T-helper 2 cell treated with Interferon-gamma antibody and Interleukin-4, amounts not matched to agents 5 μg/mL and 100 μg/mL, for 36 hours (primary cell): ENCODE measurements at regions not wholly inside any gene's neighbourhood (a gene's known extent, or its start where the extent isn't known, plus 50 kb on each side); places are given as distances from the start of the nearest gene placed in this dataset.
"Not testable (repeated sequence)": the region's sequence is repeated elsewhere in the genome, so short reads cannot be mapped to it uniquely, and the experiment has no call there.

Experiments used
- DNase-seq: peaks from one replicate; pipeline ENCODE4 v3.0.0; 2021; ENCODE audit warnings: low spot score
- H3K27ac Mint-ChIP-seq: one replicate; pipeline ENCODE4 v1.8.0; 2021; ENCODE audit warnings: mild to moderate bottlenecking, mixed read lengths
- H3K27me3 Mint-ChIP-seq: one replicate; pipeline ENCODE4 v1.8.0; 2021; ENCODE audit warnings: low read depth, mixed read lengths
- H3K36me3 Mint-ChIP-seq: one replicate; pipeline ENCODE4 v1.8.0; 2021; ENCODE audit warnings: low read depth, mixed read lengths
- H3K4me1 Mint-ChIP-seq: one replicate; pipeline ENCODE4 v1.8.0; 2021; ENCODE audit warnings: low read depth, mixed read lengths
- H3K4me3 Mint-ChIP-seq: one replicate; pipeline ENCODE4 v1.8.0; 2022; ENCODE audit warnings: mild to moderate bottlenecking, moderate library complexity, mixed read lengths
- H3K9me3 Mint-ChIP-seq: one replicate; pipeline ENCODE4 v1.8.0; 2021; ENCODE audit warnings: mixed read lengths

DNA sequence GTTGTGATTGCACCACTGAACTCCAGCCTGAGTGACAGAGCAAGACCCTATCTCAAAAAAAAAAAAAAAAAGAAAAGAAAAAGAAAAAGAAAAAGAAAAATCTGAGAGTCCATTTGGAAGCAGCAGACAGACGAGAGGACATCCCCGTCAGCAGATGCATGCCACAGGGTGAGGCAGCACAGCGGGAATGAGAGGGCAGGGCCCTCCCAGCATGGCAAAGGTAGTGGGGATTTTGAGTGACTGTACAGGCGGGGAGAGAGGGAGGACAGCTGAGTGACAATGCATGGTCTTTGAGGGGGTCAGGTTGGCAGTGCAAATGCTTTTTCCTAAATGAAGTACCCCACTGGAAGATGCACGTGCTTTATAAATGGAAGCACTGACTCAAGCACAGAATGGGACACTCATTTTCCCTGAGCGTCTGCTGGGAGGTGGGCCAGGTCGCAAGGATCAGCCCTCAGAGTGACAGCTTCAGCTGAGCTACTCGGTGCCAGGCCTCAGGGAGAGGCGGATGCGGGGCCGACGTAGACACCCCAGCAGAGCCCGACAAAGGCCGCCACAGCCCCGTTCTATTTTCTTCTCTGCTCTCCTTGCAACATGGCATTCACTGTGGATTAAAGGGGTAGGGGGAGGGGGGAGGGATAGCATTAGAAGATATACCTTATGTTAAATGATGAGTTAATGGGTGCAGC is 113.5 kb downstream of the SHANK2 start:
- no peak for DNase-seq
- Mint-ChIP-seq H3K27ac (no peak overlapping the region), H3K27me3 (no peaks in the 10 kb centered on the region), H3K4me1 (no peaks in the 10 kb centered on the region), H3K4me3 (no peak overlapping the region), H3K9me3 (no peaks in the 10 kb centered on the region), H3K36me3 (no peaks in the 10 kb centered on the region)

DNA sequence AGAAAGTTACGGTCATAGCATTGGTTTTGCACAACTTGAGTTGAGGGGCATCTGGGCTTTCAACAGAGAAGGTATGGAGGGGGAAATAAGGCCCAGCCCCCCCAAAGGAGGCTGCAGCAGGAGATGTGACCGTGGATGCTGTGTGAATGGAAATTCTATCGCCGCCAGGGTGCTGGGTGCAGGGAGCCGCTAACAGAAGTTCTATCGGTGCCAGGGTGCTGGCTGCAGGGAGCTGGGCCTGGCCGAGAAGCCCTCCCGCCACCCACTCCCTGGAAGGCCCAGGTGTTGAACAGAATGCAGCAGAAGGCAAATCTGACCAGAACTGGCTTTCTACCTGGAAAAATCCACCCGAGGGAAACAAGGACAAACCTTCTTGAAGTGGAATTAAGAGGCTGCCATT is 115.0 kb downstream of the SHANK2 start:
- H3K36me3 Mint-ChIP-seq = no peaks in the 10 kb centered on the region
- no peak for DNase-seq
- no peaks in the 10 kb centered on the region for H3K9me3 Mint-ChIP-seq
- no peak overlapping the region for H3K27ac Mint-ChIP-seq
- H3K4me3 Mint-ChIP-seq = no peak overlapping the region
- no peaks in the 10 kb centered on the region for H3K27me3 Mint-ChIP-seq
- H3K4me1 Mint-ChIP-seq = no peaks in the 10 kb centered on the region

DNA sequence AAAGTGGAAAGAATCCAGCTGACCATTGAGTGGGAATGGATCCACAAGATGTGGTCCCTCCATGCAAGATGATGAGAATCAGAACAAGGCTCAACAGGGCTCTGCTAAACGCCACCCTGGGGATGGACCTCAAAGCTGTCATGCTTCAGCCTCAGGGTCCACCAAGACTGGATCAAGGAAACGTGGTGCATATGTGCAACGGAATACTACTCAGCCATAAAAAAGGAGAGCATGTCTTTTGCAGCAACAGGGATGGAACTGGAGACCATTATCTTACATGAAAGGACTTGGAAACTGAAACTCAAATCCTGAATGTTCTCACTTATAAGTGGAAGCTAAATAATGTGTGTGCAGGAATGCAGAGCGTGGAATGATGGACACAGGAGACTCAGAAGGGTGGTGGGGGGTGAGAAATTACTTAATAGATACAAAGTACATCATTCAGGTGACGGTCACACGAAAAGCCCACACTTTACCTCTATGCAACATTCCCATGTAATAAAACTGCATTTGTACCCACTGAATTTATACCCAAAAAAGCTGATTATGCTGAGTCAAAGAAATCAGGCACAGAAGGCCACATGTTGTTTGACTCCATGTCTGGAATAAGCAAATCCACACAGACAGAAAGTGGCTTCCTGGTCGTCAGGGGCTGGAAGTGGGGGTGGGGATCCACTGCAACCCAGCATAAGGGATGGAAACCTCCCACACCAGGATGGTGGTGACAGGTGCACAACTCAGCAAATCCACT is 116.1 kb downstream of the SHANK2 start:
- H3K36me3 Mint-ChIP-seq = no peaks in the 10 kb centered on the region

DNA sequence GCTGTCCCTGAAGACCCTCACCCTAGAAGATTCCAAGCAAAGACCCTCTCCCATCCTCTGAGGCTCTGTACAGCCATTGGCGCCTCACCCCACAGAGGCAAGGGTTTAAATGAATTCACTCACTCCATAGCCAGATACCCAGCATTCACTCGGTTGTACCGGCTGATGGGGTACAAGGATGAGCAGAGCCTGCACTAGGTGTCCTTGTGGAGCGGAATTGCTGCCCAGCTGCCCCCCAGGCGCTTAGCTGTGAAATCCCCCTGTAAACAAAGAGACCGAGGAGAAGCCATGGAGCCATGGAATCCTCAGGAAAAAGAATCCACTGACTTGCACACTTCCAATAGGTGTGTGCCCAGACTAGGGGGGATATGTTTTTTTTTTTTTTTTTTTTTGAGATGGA is 117.3 kb downstream of the SHANK2 start:
- DNase-seq = no peak
- Mint-ChIP-seq H3K36me3 (no peaks in the 10 kb centered on the region), H3K9me3 (no peaks in the 10 kb centered on the region), H3K4me1 (no peaks in the 10 kb centered on the region), H3K4me3 (no peak overlapping the region), H3K27me3 (no peaks in the 10 kb centered on the region), H3K27ac (no peak overlapping the region)

More for the DNA sequence above, 116.1 kb downstream of the SHANK2 start:
- no peak for DNase-seq
- H3K27ac Mint-ChIP-seq = no peak overlapping the region
- no peak overlapping the region for H3K4me3 Mint-ChIP-seq
- H3K27me3 Mint-ChIP-seq = no peaks in the 10 kb centered on the region
- no peaks in the 10 kb centered on the region for H3K4me1 Mint-ChIP-seq
- H3K9me3 Mint-ChIP-seq = no peaks in the 10 kb centered on the region

DNA sequence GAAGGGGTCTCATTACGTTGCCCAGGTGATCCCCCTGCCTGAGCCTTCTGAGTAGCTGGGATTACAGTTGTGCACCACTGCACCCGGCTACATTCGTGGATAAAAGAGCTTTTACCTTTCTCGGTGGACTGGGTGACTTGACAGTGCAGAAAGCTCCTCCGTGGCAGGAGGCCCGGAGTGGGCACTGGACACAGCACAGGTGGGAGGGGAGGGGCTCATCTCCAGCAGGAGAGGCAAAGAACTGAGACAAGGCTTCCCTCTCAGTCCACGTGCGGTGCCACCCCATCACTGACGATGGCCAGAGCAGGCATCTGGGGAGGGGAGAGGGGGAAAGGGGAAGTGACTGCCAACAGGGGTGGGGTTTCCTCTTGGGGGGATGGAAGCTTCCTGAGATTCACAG is 118.4 kb downstream of the SHANK2 start:
- Mint-ChIP-seq H3K9me3 (no peaks in the 10 kb centered on the region), H3K27me3 (no peaks in the 10 kb centered on the region), H3K36me3 (no peaks in the 10 kb centered on the region), H3K4me1 (no peaks in the 10 kb centered on the region), H3K4me3 (no peak overlapping the region), H3K27ac (no peak overlapping the region)
- DNase-seq = no peak

DNA sequence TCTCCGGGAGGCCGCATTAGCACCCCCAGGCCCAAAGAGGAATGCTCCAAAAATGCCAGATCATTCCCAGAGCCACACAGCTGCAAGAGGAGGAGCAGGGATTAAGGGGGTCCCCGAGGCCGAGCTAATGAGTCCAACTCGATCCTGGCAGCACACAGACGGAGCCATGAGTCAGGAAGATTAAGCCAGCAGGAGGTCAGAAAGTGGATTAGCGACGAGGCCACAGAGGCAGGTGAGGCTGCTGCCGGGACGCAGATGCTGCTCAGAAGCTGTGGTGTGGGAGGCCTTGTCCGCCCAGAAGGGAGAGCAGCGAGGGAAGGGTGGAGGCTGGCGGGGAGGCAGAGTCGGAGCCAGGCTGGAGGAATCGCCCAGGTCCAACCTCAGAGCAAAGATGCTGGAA is 120.5 kb downstream of the SHANK2 start:
- Mint-ChIP-seq H3K27me3 (no peaks in the 10 kb centered on the region), H3K4me1 (no peaks in the 10 kb centered on the region), H3K4me3 (no peak overlapping the region), H3K9me3 (no peaks in the 10 kb centered on the region), H3K27ac (no peak overlapping the region), H3K36me3 (no peaks in the 10 kb centered on the region)
- no peak for DNase-seq

DNA sequence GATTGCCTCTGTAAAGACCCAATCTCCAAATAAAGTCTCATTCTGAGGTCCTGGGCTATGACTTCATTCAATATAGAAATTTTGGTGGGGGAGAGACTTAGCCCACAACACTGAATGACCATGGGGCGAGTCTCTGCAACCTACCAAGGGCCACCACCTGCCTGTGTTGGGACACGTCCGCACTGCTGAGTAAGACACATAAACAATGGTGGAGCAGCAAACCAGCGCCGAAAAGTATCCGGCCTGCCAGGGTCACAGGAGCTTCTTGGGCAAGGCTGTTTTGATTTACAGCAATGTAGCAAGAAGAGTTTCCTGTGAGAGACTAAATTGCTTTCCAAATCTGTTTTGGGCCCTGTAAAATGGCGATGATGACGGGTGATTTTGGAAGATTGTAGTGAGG is 122.3 kb downstream of the SHANK2 start:
- H3K36me3 Mint-ChIP-seq = no peaks in the 10 kb centered on the region
- H3K4me1 Mint-ChIP-seq = no peaks in the 10 kb centered on the region
- no peaks in the 10 kb centered on the region for H3K9me3 Mint-ChIP-seq
- H3K27ac Mint-ChIP-seq = no peak overlapping the region
- no peak overlapping the region for H3K4me3 Mint-ChIP-seq
- no peak for DNase-seq
- no peaks in the 10 kb centered on the region for H3K27me3 Mint-ChIP-seq

DNA sequence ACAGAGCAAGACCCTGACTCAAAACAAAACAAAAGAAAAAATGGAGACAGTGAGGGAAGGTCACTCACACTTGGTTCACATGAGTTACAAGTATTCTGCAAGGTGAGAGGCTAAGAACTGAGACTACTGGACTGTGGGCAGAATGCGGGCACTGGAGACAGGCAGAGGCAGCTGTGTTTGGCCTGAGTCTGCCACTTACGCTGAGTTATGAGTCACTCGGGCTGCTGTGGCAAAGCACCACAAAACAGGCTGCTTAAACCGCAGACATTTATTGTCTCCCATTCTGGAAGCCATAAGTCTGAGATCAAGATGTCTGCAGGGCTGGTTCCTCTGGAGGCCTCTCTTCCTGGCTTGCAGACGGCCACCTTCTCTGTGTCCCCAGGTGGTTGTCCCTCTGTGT is 122.8 kb downstream of the SHANK2 start:
- no peaks in the 10 kb centered on the region for H3K9me3 Mint-ChIP-seq

DNA sequence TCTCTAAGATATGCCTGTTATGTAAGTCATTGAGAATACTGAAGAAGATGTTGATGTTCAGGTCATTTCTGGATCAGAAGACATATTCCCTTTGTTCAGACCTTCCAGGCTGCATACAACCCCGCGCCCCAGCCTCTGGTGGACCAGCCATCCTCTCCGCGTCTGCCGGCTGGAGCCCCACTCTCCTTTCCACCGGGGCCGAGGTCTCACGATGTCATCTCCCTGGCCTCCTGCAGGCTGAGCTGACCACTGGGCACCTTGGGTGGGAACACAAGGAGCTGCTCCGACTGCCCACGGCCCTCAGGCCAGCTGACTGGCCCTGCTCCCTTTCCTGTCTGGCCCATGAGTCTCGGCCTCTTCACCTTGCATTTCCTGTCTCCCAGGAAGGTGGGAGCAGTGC is 124.6 kb downstream of the SHANK2 start:
- H3K4me3 Mint-ChIP-seq = no peak overlapping the region
- no peaks in the 10 kb centered on the region for H3K9me3 Mint-ChIP-seq
- H3K27me3 Mint-ChIP-seq = no peaks in the 10 kb centered on the region
- no peaks in the 10 kb centered on the region for H3K4me1 Mint-ChIP-seq
- no peak for DNase-seq
- no peaks in the 10 kb centered on the region for H3K36me3 Mint-ChIP-seq
- H3K27ac Mint-ChIP-seq = no peak overlapping the region

More for the DNA sequence above, 122.8 kb downstream of the SHANK2 start:
- Mint-ChIP-seq H3K27ac (no peak overlapping the region), H3K4me3 (no peak overlapping the region), H3K4me1 (no peaks in the 10 kb centered on the region), H3K27me3 (no peaks in the 10 kb centered on the region), H3K36me3 (no peaks in the 10 kb centered on the region)
- DNase-seq = no peak

DNA sequence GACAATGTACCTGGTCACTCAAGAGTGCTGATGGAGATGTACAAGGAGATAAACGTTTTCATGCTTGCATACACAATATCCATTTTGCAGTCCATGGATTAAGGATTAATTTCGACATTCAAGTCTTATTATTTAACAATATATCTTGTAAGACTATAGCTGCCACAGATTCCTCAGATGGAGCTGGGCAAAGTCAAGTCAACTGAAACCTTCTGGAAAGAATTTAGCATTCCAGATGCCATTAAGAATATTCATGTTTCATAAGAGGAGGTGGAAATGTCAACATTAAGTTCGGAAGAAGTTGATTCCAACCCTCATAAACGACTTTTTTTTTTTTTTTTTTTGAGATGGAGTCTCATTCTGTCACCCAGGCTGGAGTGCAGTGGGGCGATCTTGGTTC is 126.0 kb downstream of the SHANK2 start:
- not testable (repeated sequence) for H3K27me3 Mint-ChIP-seq, DNase-seq, H3K4me1 Mint-ChIP-seq, H3K27ac Mint-ChIP-seq, H3K9me3 Mint-ChIP-seq, H3K36me3 Mint-ChIP-seq, H3K4me3 Mint-ChIP-seq

DNA sequence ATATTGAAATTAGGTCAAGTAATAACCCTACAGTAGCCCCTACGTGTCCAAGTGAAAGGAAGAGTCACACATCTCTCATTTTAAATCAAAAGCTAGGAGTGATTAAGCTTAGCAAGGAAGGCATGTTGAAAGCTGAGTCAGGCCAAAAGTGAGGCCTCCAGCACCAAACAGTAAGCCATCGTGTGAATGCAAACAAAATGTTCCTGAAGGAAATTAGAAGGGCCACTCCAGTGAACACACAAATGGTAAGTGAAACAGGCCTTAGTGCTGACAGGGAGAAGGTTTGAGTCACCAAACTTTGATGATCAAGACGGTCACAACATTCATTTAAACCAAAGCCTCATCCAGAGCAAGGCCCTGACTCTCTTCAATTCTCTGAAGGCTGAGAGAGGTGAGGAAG is 127.2 kb downstream of the SHANK2 start:
- DNase-seq = no peak
- Mint-ChIP-seq H3K4me3 (no peak overlapping the region), H3K27me3 (no peaks in the 10 kb centered on the region), H3K27ac (no peak overlapping the region), H3K4me1 (no peaks in the 10 kb centered on the region), H3K36me3 (no peaks in the 10 kb centered on the region), H3K9me3 (no peaks in the 10 kb centered on the region)

DNA sequence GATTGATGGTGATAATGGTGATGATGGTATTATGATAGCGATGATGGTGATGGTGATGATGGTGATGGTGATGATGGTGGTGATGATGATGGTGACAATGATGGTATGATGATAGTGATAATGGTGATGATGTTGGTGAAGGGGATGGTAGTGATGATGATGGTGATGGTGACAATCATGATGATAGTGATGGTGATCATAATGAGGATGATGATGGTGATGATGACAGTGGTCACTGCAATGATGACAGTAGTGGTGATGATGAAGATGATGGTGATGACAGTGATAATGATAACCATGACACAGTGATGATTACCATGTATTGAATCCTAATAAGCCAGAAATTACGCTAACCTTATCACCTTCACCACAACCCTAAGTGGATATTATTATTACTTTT is 128.2 kb downstream of the SHANK2 start:
- no peaks in the 10 kb centered on the region for H3K4me1 Mint-ChIP-seq

DNA sequence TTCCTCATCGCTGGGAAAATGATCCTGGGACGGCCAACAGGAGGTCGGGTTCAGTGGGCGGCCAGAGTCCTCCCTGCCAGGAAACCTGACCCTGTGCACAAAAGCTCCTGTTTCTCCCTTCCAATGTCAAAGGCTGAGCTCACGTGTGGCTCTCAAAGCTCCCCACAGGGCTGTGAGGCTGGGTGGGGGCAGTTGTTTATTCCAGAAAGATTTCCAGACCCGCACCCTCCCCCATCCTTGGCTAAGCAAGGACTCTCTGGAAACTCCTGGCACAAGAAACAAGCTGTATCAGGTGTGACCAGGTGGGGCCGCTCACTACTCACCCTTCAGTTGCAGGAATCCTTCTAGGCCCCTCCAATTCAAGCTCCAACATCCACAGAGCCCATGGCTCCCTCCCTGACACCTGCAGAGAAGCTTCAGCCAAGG is 131.9 kb downstream of the SHANK2 start:
- DNase-seq = no peak
- Mint-ChIP-seq H3K27me3 (no peaks in the 10 kb centered on the region), H3K9me3 (no peaks in the 10 kb centered on the region), H3K4me3 (no peak overlapping the region), H3K4me1 (no peaks in the 10 kb centered on the region), H3K36me3 (no peaks in the 10 kb centered on the region), H3K27ac (no peak overlapping the region)

More for the DNA sequence above, 128.2 kb downstream of the SHANK2 start:
- no peak overlapping the region for H3K4me3 Mint-ChIP-seq
- H3K9me3 Mint-ChIP-seq = no peaks in the 10 kb centered on the region
- no peaks in the 10 kb centered on the region for H3K36me3 Mint-ChIP-seq
- no peak for DNase-seq
- no peak overlapping the region for H3K27ac Mint-ChIP-seq
- no peaks in the 10 kb centered on the region for H3K27me3 Mint-ChIP-seq

DNA sequence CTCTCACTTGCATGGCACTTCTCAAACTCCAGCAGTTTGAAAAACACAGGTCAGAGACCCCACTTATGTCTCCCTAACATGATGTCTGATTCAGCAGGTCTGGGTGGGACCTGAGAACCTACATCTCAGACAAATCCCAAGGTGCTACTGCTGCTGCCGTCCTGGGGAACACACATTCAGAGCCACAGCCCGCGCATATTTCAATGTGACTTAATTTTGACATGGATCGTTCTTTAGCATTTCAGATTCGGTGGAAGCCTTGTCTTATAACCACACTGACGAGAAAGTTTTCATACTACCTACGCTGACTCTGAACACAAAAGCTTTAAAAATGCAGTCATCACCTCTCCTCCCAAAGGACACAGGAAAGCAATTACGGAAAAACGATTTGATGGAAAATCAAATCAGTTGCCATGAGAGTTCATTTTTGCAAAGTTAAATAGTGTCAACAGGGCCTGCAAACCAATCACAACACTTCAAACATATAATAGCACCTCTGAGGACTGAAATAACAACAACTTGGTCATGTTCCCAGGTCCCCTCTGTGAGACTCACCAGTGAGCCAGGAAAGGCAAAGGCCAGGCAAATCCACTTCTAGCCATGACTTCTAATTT is 132.6 kb downstream of the SHANK2 start:
- Mint-ChIP-seq H3K9me3 (no peaks in the 10 kb centered on the region), H3K27ac (no peak overlapping the region), H3K4me3 (no peak overlapping the region), H3K4me1 (no peaks in the 10 kb centered on the region), H3K27me3 (no peaks in the 10 kb centered on the region), H3K36me3 (no peaks in the 10 kb centered on the region)
- no peak for DNase-seq
